Kidney tubule cell (primary cell): ENCODE measurements at regions not wholly inside any gene's neighbourhood (a gene's known extent, or its start where the extent isn't known, plus 50 kb on each side); places are given as distances from the start of the nearest gene placed in this dataset.

ENCODE experiments used
- DNase-seq: peaks from one replicate; pipeline ENCODE4 v3.0.0-alpha.2; 2018; ENCODE audit warnings: low spot score

DNA sequence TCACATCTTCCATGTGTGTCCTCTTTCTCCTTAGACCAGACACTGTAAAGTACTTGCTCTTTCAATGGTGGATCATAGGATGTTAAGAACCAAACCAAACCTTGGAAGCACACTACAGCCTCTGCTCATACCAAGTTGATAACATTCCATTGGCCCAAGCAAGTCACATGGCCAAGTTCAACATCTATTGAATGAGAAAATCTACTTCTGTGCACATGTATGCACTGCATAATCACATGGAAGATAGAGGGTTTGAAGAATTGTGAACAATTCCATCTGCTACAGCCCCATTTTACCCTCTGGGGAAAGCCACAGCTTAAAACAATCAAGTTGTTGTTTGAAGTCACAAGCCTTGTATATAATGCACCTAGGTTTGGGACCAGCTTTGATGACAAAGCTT is 68.2 kb downstream of the MFAP3 start:
- DNase-seq: no peak

DNA sequence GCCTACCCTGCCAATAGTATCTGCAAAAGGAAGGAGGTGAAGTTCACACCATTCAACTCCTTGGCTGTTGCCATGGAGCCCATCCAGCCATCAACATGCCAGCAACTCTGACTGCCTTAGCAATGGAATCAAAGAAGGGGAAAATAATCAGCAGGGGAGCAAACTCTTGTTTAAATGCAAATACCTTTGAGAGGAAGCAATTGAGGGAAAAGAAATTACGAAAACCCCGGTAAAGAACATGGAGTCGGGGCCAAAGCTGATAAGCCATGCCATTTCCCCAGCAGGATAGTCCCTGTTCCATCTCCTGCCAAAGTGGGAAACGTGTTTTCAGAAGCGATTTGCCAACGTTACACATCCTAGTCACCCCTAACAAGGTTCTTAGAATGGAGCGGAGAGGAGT is 69.0 kb downstream of the MFAP3 start:
- no peak for DNase-seq

DNA sequence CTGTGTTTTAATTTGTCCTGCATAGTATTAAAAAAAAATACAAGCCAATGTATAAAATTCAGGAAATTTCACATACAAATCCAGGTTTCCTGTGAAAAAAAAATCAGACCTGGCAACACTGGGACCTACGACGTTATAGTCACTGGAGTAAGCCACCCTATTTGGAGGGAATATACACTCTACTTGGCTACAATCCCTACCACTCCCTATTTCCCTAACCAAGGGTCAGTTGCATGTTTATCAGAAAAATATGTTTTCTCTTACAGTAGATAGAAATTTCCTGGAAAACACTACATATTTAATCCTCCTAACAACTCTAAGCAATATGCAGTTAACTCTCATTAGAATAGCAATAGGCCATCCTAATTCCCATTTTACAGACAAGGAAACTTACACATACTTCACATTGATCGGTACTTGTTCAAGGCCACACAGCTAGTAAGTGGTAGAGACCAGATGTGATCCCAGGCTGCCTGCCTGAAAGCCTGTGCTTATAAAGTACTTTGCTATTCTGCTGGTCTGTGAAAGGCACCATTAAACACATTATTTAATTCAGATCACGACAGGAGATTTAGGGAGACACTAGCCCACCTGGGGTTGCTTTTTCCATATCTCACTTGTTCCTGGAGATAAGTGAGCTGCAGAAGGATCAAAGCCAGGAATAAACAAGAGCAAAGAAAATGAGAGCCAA is 70.8 kb downstream of the MFAP3 start:
- no peak for DNase-seq

DNA sequence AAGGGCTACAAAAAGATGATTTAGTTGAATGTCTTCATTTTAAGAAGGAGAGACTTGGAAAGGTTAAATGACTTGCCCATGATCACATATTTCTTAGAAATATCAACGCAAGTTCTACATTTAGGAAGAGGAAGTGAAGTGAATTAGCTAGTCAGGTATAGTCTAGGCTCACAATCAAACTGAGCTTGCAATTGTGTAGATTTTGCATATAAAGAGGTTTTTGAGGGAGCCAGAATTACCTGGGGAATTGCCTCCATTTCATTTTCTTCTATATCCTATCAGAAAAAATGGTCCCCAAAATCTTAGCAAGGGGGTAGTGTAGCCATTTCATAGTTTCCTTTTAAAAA is 71.3 kb downstream of the MFAP3 start:
- no peak for DNase-seq

DNA sequence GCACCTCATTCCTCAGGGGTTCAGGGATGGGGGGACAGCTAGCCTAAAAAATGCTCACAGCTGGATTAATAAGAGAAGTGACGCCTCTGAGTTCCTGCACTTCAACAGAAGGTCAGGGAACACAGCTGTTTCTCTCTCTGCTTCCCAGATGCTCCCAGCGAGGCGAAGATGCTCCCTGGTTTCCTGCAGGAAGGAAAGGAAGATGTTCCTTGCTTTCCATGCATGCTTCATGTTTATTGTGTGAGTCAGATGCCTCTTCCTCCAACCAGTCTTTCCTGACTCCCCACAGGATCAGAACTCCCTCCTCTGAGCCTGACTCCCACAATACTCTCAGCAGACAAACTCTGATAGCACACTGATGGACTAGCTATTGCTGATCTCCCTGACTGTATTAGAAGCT is 71.9 kb downstream of the MFAP3 start:
- DNase-seq: peak; percentile 47

DNA sequence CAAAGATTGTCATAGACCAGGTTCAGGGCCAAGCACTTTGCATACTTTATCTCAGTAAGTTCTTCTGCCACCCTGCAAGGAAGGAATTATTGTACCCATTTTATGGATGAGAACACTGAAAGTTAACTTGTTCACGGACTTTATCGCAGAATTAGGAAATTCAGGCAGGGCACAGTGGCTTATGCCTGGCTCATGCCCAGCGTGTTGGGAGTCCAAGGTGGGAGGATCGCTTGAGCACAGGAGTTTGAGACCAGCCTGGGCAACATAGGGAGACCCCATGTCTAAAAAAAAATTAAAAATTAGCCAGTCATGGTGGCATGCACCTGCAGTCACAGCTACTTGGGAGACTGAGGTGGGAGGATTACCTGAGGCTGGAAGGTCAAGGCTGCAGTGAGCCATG is 72.4 kb downstream of the MFAP3 start:
- no peak for DNase-seq

DNA sequence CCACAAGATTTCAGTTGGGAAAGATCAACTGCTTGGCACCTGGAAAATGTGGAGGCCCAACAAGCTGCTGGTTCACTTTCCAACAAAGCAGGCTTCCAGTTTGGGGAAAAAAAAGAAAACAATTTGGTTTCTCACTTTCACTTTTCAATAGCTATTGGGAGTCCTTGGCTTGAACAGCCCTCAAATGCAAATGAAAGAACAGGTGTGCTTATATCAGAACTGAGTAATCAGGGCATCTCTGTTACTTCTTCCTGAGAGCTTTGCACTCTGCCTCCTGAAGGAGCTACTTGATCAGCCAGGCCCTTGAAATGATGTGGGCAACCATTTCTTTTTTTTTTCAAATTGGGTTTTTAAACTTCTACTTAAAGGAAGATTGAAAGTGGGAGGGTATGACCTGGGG is 73.5 kb downstream of the MFAP3 start:
- DNase-seq: no peak

DNA sequence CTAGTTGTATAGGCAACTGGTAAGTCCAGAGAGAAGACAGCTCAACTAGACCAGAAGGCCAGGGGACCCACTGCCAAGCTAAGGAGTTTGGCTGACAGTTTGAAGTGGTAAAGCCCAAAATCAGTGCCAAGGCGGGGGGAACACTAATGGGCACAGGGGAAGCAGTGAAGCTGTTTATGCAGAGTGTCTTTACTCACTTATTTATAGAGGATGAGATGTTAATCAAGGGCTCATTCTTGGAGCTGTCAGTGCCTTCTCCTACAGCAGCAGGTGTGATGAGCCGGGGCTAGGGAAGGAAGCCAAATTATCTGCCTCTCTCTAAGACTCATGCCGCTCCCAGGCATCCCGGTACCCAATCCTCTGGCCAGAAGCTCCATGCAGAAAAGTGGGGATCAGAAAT is 75.2 kb upstream of the GALNT10 start:
- DNase-seq: no peak

DNA sequence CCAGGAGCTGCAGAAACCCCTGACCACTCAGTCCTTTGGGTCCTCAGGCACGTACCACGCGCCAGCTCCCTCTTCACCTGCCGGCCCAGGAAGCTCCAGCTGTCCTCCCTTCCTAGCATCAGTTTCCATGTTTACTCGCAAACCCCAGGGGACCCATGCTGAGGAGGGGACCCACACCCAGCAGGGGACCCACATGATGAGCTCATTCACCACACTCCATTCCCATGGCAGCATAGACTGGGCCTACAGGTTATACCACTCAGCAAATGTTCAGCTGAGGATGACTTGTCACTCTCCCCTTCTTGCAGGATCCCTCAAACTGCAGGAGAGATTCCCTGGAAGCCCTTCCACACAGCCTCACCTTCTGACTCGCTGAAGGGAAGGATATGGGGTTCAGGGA is 73.5 kb upstream of the GALNT10 start:
- DNase-seq: no peak

DNA sequence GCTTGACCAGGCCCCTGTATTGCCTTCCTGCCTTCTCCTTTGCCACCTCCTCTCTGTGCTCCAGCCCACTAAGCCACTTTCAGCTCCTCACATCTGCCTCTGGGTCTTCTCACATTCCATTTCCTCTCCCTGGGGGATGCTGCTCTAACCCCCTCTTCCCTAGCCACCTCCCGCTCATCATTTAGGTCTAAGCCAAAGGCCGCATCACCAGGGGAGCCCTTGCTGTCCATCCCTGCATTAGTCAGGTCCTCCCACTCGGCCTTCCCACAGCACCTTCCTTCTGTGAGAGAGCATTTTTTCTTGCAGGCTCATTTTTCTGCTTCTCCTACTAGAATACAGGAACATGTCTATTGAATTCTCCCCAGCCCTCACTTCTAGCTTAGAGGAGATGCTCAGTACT is 72.6 kb upstream of the GALNT10 start:
- DNase-seq: no peak

DNA sequence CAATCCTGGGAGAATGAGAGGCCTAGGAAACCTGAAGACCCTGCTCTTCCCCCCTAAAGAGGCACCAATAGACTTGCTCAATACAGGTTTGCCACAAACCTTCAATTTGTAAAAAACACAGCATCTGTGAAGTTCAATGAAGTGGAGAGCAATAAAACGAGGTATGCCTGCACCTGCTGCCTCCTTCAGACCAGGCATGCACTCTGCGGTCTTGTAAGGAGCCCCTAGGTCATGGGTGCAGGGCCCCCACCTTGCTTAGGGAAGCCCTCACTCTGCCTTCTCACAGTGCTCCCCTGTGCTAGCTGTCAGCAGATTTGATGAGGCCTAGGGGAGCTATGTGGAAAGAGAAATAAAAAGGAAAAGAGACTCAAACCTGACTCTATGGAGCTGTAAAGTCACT is 72.1 kb upstream of the GALNT10 start:
- DNase-seq: no peak

DNA sequence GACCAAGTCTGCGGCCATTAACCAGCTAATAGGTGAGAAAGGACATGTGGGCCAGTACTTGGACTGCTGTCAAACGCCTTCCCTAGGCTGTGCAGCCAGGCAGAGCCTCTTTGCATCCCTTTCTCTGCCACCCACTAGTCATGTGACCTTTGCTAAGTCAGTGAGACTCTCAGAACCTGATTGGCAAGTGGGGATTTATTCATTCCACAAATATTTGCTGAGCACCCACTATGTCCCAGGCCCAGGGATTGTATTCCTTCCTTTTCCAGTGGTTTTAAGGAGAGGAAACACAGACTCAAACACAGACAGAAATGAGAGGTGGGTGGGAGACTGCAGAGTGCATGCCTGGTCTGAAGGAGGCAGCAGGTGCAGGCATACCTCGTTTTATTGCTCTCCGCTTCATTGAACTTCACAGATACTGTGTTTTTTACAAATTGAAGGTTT is 71.6 kb upstream of the GALNT10 start:
- DNase-seq: peak; percentile 96

DNA sequence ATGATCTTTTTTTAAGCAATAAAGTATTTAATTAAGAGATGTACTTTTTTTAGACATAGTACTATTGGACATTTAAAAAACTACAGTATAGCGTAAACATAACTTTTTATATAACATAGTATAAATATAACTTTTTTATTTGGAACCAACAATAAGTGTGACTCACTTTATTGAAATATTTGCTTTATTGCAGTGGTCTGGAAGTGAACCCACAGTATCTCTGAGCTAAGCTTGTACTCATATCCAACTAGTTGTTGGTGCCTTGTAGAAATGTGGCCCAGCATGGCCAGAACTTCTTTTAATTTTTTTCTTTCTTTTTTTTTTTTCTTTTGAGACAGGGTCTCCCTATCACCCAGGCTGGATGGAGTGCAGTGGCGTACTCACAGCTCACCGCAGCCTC is 61.5 kb upstream of the GALNT10 start:
- no peak for DNase-seq

DNA sequence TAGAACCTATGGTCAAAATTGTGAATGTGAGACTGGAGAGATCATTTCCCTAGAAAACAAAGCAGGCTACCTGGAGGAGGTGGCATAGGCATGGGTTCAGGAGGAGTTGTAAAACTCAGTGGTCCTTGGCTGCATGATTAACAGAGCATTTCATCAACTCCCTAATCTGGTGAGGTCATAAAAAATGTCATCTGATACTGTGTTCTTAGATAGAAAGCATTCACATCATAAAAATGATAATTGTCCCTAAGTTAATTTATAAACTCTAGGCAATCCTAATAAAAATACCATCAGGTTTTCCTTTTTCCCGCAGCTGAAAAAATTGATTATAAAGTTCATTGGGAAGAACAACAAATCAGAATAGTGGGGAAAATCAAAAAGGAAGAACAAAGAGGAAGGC is 60.6 kb upstream of the GALNT10 start:
- DNase-seq: no peak

DNA sequence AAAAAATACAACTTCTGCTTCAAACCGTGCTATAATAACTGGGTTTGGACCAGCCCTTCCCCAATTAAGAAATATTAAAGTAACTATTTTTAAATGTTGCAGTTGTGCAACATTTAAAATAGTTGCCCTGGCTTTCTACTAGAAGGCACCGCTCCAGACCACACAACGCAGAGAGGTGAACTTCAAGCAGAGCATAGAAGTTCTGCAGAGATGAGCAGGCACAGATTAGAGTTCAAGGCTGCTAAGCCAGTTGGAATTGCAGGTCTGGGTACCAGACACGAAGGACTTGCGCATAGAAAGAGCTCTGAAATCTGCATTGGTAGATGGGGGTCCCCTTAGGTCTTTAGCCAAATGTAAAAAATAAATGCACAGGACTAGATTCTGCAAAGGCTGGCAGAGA is 58.7 kb upstream of the GALNT10 start:
- DNase-seq: no peak

DNA sequence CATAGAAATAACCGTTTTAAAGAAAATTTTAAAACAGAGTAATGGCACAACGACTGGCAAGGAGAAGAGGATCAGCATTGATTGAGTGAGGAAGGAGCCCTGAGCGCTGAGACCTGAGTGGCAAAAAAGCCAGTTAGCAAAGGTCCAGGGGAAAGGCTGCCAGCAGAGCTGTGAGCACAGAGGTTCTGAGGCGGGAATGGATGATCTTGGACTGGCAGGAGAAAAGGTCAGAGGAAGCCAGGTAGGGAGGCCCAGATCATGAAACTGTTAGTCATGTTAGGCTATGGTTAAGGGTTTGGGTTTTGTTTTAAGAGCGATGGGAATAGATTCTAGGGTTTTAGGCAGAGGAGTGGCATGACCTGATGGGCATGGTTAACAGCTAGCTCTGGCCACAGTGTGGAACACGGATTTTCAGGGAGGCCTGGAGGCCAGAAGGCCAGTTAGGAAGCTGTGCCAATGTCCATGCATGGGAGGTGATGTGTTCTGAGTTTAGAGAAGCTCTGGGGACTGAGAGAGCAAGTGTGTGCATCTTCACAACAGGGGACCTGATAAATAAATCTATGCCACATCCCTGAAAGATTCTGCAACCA is 57.7 kb upstream of the GALNT10 start:
- no peak for DNase-seq

DNA sequence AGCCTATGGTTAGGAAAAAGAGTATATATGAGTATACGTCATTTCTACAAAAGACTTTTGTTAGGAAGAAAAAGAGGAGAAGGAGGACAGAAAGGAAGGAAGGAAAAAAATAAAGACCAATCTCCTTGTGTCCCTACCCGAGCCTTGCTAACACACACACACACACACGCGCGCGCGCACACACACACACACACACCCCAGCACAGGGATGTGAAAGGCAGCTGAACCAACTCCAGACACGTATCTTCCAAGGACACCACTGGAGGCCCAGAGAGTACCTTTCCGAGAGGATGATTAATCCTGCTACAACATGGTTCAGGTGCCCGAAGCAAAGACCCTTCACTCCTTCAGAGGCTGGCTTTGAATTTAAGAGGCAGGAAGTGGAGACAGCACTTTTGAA is 56.9 kb upstream of the GALNT10 start:
- DNase-seq: no peak

DNA sequence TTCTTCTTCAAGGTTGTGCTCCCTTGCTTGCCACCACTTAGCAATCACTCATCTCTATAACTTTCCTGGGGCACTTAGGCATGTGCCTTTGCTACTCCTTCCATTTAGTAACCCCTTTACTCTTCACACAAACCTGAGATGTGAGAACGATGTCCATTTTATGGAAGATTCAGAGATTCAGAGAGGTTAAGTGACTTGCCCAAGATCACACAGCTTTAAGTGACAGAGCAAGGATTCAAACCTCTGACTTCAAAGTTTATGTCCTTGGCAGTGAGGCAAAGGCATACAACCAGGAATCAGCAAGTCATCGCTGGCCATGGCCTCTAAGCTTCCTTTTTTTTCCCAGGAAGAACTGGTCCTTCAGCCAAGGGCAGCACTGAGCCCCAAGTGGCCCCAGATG is 56.0 kb upstream of the GALNT10 start:
- no peak for DNase-seq

DNA sequence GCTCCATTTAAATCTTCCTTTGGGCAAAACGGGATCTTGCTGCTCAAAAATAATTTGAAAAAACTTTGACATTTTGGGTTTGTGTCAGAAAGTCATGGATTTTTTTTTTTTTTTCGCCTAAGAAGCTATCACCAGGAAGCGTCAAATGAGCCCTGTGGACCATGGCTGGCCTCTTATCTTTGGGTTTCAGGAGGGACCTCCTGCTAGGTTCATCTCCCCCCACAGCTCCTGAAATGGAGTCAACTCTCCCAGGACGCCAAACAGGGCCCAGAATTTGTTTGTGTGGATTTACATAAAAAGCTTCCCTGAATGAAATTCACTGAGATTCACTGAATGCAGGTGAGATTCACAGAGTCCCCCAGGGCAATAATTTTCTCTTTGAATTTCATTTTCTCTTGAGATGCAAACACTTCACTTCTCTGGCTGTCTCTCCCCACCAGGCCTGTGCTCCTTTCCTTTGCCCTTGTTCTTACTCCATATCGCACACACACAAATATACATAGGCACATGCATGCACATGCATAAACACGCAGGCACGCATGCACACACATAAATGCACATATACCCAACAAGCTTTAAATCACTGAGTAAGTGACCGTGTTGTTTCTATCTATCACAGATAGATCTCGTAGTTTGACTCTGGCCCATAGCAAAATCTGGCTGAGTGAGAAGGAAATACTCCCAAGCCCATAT is 55.3 kb upstream of the GALNT10 start:
- DNase-seq: no peak

DNA sequence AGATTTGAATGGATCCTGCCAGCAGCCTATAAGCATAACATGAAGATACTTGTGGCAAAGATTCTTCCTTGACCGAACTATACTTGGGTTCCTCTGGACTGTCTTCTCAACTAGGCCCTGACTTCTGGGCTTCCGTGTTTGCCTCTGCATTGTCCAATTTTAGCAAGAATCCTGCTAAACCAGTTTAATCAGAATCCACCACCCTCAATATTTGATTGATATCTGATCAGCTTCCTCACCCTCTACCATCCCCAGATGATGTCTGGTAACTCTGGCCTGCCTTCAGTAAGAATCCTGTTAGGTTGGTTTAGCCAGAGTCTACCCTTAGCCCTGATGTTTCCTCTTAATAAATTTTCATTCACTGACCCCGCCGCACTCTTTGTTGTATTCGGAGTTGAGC is 54.4 kb upstream of the GALNT10 start:
- DNase-seq: no peak

DNA sequence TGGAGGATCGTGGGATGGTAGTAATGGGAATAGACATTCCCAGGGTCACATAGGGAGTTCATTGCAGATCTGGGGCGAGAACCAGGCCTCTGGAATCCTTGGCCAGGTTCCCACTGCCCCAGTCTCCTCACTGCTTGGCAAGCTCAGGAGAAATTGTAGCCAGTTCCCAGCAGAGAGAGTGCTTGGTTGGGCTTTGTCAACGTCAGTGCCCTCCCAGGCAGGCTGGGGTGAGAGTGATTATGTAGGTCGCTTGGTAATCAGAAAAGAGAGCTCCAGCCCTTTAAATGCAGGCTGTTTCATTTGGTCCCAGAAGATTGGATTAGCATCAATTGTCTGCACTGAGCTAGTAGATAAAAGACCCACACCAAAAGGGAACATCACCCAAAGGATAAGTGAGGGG is 51.8 kb upstream of the GALNT10 start:
- no peak for DNase-seq

DNA sequence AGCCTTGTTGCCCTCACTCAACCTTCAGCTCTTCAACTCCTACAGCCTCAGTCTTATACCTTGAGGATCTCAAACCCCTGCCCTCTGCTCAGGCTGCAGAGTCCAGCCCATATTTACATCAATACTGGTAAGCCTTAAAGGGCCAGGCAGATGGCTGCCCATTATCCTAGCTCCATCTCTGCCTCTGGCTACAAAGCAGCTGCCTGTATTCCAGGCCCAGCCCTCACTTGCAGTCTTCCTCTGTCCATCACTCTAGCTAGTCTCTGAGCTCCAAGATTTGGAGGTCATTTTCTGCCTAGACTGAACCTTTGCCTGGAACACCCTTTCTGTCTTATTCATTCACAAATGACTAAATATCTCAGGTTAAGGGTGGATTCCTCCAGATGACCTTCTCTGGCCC is 50.2 kb upstream of the GALNT10 start:
- no peak for DNase-seq
